ENCODE measurements at regions not wholly inside any gene's neighbourhood (a gene's known extent, or its start where the extent isn't known, plus 50 kb on each side); places are given as distances from the start of the nearest gene placed in this dataset.

DNA sequence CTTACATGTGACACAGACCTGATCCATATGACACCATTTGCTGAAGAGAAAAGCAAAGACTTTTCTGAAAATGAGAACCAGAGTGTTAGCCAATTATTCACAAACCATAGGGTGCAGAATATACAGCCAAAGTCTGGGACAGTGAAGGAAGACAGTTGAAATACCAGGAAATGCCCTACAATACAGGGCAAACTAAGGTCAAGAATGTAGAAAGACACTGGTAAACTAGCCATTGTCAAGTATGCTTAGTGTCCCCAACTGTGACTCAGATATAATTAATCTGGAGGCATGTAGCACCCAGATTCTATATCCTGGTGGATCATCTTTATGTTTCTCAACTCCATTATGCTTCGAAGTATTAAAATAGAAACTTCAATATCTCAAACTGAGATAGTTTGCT, 200.9 kb upstream of the FSTL5 start:
- TF ChIP-seq, protein P1, sequence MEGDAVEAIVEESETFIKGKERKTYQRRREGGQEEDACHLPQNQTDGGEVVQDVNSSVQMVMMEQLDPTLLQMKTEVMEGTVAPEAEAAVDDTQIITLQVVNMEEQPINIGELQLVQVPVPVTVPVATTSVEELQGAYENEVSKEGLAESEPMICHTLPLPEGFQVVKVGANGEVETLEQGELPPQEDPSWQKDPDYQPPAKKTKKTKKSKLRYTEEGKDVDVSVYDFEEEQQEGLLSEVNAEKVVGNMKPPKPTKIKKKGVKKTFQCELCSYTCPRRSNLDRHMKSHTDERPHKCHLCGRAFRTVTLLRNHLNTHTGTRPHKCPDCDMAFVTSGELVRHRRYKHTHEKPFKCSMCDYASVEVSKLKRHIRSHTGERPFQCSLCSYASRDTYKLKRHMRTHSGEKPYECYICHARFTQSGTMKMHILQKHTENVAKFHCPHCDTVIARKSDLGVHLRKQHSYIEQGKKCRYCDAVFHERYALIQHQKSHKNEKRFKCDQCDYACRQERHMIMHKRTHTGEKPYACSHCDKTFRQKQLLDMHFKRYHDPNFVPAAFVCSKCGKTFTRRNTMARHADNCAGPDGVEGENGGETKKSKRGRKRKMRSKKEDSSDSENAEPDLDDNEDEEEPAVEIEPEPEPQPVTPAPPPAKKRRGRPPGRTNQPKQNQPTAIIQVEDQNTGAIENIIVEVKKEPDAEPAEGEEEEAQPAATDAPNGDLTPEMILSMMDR (IDR thresholded peaks at IDR 0.05) = no peak
- no peak for TF ChIP-seq POLR2AphosphoS5 (IDR thresholded peaks at IDR 0.05)
